HS-5 (cell line): ENCODE measurements at regions not wholly inside any gene's neighbourhood (a gene's known extent, or its start where the extent isn't known, plus 50 kb on each side); places are given as distances from the start of the nearest gene placed in this dataset.
"Not testable (repeated sequence)": the region's sequence is repeated elsewhere in the genome, so short reads cannot be mapped to it uniquely, and the experiment has no call there.

Source experiments
- DNase-seq: peaks from one replicate; pipeline ENCODE4 v3.0.0-alpha.2; 2012; ENCODE audit warnings: low read depth

DNA sequence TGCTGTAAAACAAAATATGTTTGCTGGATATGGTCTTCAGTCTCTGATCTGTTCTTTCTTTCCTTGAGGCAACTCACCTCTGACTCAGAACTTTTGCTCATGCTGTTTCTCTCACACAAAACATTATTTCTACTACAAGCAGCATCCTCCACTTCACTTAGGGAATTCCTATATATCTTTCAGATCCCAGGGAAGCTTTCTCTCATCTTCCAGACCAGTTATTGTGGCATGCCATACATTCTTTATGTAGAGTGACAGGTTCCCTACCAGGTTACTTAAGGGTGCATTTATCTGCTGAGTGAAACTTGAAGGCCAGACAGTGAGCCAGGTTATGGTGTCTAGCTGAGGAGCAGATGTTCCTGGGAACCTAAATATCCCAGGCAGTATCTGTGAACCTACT is 1226.0 kb downstream of the CDH8 start:
- no peak for DNase-seq

DNA sequence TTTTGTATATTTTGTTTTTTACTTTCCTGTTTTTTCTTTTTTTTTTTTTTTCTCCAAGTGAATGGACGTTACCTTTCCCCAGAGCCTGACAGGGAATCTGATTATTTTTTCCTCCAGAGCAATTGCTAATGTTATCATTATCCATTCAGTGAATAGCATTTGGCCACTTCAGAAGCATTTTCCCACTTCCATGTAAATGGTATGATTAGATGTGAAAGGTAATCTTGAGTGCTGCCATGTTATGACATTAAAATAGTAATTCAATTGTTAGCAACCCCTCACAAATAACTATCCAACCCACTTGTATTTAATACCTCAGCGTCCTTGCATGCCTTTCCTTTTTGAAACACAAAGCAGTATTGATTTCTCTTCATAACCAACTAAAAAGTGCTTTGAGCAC is 1243.8 kb downstream of the CDH8 start:
- DNase-seq = no peak

- no peak for DNase-seq
Measured at GRCh38 chr16:60788631-60789030, 1247.6 kb downstream of the CDH8 start.

DNA sequence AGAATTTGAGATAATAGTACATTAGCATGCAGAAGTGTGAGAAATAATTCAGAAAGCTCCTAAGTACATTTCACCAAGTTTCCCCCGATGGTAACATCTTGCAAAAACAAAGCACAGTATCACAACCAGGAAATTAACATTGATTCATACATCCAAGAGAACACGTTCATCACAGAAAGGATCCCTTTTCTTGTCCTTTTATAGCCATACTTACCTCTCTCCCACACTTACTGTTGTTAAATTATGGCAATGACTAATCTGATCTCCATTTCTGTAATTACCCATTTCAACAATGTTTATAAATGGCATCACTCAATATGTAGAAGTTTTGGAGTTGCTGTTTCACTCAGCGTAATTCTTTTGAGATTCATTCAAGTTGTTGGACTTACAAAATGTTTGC is 1260.0 kb downstream of the CDH8 start:
- no peak for DNase-seq

GRCh38 chr16:60771138-60771537 is 1265.1 kb downstream of the CDH8 start:
- DNase-seq = no peak

GRCh38 chr16:60770384-60770783 is 1265.9 kb downstream of the CDH8 start:
- not testable (repeated sequence) for DNase-seq

DNA sequence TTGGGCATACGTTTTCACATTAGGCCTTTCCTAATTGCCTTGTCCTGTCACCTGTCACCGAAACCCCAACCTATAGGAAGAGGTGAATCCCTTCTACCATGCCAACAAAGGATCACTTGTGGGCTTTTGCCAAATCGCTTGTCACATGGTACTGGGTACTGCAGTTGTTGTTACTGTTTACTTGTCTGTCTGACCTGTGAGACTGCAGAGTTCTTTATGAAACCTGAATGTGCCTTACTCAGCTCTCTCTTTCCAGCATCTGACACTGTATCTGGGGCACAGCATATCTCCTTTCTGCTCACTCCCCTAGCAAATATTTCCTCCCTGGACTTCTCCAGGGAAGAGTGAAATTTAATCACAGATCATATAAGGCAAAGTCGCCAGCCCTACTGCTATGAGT is 1272.4 kb downstream of the CDH8 start:
- no peak for DNase-seq

DNA sequence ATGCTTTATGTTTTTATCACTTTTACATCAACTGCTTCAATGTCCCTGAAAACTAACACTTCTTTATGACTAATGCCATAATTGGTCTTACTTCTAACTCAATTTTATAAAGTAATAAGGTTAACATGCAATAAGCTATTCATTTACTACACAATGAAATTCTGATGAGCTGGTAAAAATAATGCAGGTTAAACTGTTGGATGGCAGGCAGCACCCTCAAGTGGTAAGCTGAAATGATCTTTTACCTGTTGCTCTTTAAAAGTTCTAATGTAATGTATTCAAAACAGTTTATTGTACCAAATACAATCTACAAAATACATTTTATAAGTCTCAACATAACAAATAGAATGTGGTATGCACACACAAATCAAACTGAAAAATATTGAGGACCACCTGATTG is 1280.3 kb downstream of the CDH8 start:
- no peak for DNase-seq

GRCh38 chr16:60748366-60748765 is 1287.9 kb downstream of the CDH8 start:
- no peak for DNase-seq

DNA sequence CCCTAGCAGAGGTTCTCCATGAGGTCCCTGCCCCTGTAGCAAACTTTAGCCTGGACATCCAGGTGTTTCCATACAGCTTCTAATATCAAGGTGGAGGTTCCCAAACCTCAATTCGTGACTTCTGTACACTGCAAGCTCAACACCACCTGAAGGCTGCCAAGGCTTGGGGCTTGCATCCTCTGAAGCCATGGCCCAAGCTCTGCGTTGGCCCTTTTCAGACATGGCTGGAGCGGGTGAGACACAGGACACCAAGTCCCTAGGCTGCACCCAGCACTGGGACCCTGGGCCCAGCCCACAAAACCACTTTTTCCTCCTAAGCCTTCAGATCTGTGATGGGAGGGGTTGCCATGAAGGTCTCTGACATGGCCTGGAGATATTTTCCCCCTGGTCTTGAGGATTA is 1292.0 kb downstream of the CDH8 start:
- no peak for DNase-seq

GRCh38 chr16:60741810-60742209 is 1294.4 kb downstream of the CDH8 start:
- no peak for DNase-seq

- DNase-seq = no peak
Measured at GRCh38 chr16:60739737-60740683, 1296.2 kb downstream of the CDH8 start.

DNA sequence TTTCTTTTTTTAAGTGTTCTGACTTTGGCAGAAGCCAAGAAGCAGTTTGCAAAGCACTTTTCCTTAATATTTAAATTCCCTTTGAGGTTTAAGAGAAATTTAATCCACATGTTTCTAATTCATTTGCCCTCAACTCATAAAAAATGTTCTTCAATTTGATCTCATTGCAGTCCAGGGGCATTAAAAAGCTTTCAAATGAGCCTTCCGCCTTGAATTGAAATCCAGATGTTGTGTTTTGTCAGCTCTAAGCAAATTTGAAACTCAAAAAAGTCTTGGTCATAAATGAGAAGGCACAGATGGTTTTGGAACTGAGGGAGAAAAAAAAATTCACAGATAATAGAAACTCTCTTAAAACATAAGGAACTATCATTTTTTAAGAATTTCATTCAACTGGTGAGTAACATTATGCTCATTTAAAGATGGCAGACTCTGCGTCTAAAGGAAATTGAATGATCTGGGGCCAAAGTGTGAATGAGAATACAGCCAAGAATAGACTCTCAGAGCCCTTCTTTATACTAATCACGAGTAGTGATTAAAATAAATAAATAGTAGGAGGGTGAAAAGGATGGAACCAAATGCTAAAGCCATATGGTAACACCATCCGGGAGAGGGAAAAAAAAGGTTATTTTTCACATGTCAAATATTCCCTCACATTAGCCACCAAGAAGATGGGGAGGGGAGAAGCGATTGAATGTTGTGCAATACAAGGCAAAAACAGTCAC is 1304.7 kb downstream of the CDH8 start:
- no peak for DNase-seq

DNA sequence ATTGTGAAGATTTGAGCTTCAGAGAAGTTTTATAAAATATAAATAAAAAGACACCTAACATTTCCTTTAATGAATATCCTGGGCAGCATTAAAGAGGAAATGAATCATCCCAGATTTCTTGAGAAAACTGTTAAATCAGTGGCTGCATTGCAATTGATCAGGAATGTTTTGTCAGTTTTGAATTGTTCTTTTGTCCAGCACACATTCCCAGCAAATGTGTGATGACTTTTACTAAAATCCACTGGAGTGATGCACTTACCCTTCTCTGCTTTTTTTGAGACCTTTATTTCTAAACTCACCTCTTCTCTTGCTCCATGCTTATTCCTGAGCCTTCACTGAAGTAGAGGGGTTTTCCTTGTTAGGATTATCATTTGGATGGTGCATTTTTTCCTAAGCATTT is 1307.2 kb downstream of the CDH8 start:
- peak; percentile 44 for DNase-seq

- DNase-seq = no peak
Measured at GRCh38 chr16:60727851-60728250, 1308.4 kb downstream of the CDH8 start.

GRCh38 chr16:60720060-60720459 is 1316.2 kb downstream of the CDH8 start:
- DNase-seq = no peak

DNA sequence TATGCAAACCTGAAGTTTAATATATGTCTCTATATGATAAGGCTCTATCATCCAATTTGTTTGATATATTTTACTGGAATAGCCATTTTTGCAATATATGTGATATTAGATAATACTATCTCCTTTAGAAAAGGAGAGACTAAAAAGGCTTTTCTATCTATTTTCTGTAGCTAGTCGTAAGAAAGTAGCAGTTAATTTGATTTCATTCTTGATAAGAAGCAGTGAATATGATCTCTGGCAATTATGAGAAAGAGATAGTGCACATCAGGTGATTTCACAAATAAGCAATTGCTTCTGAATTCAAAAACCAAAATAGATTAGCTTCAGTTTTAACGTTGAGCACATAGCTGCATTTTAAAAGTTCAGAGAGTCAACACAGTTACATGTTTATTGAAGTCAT is 1318.4 kb downstream of the CDH8 start:
- DNase-seq = no peak

DNA sequence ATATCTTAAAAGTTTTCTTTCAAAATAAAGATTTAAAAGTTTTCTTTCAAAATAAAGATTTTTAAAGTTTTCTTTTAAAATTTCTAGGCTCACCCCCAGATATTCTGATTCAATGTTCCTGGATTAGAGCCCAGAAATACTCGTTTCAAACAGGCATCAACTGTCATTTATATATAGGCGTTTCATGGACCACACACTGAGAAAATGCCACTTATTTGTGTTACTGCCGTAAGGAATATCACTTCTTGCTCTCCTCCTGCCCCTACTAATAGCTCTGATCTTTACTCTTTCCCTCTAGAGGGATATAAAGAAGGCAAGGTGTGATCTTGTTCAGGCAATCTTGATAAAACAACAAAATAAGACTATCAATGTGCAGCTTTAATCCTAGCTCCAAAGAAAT is 1324.1 kb downstream of the CDH8 start:
- no peak for DNase-seq

DNA sequence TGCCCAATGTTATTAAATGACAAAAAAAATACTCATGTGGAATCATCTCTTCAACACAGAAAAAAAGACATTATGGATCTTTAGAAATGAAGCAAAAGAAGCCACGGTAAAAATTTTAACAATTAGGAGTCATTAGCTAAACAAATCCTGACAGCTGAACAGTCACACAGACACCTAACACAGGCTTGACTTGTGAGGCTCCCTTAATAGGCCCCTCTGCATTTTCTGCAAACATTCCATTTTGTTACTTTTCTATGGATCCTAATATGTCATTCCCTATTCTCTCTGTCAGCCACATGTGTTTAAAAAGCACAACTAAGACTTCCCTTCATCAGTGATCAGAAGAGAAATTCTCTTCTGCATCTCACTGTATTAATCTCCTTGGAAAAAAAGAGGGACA is 1331.5 kb downstream of the CDH8 start:
- DNase-seq = no peak

DNA sequence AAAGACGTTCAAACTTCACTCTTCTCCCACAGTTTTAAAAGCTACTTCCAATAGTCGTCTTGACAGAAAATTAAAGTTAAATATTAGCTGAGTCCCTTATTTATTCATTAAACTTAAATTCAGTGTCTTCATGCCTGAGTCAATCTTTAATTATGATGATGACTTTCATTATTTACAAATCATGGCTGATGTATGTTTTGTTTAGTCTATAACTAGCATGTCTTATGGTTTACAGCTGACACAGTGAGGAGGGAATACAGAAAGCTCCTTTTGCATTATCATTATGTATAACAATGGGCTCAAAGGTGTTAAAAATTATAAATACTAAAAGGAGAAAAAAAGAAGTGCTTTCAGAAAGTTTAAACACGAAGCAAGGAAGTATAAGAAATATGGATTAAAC is 1333.1 kb downstream of the CDH8 start:
- no peak for DNase-seq

- DNase-seq = no peak
Measured at GRCh38 chr16:60686824-60687223, 1349.4 kb downstream of the CDH8 start.

DNA sequence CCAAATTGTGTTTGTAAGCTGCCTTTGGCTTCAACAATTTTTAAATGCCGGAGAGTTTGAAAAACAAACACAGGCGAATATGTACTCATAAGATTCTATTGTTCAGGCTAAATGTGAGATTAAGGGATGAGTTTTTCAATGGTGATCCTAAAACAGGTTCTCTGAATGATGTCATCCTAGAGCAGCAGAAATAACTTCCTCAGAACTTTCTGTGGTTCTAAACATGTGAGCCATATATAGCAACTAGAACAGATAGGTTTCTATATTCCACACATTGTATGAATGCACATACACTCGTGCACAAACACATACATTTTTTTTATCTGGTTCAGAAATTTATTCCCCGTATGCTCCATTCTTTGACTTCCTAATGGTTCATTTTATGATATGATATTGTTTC is 1352.2 kb downstream of the CDH8 start:
- no peak for DNase-seq

- no peak for DNase-seq
Measured at GRCh38 chr16:60682219-60682618, 1354.0 kb downstream of the CDH8 start.
